ENCODE measurements at regions not wholly inside any gene's neighbourhood (a gene's known extent, or its start where the extent isn't known, plus 50 kb on each side); places are given as distances from the start of the nearest gene placed in this dataset.
"Not testable (repeated sequence)": the region's sequence is repeated elsewhere in the genome, so short reads cannot be mapped to it uniquely, and the experiment has no call there.

- DNase-seq (ENCODE audit: low spot score in 2 of 2), result no peak
- intact Hi-C loops (cut with DNase I; ENCODE audit: low total_unique reads), result no loop called here
- H3K27me3 ChIP-seq, result no peaks in the 10 kb centered on the region
- peaks cover 0 to 12% of the 10 kb centered on the region in 2 donors for H3K9me3 ChIP-seq
- no peak overlapping the region for H3K27ac ChIP-seq
- no peak overlapping the region for H3K4me3 ChIP-seq
- H3K4me1 ChIP-seq, result no peaks in the 10 kb centered on the region
- no peaks in the 10 kb centered on the region for H3K36me3 ChIP-seq
- no peak for TF ChIP-seq CTCF (IDR thresholded peaks at IDR 0.05)
- TF ChIP-seq POLR2A (IDR thresholded peaks at IDR 0.05), result no peak
- TF ChIP-seq POLR2AphosphoS5 (IDR thresholded peaks at IDR 0.05), result no peak
These were observed 353.0 kb upstream of the RGS17 start for GRCh38 chr6:153484056-153484455.

- DNase-seq (ENCODE audit: low spot score in 2 of 2), result no peak
- intact Hi-C loops (cut with DNase I; ENCODE audit: low total_unique reads), result no loop called here
- Histone ChIP-seq H3K4me3 (no peak overlapping the region), H3K4me1 (no peaks in the 10 kb centered on the region), H3K27ac (no peak overlapping the region), H3K9me3 (no peaks in the 10 kb centered on the region), H3K36me3 (no peaks in the 10 kb centered on the region), H3K27me3 (no peaks in the 10 kb centered on the region)
- no peak for TF ChIP-seq CTCF (IDR thresholded peaks at IDR 0.05)
- TF ChIP-seq POLR2A (IDR thresholded peaks at IDR 0.05), result no peak
- TF ChIP-seq POLR2AphosphoS5 (IDR thresholded peaks at IDR 0.05), result no peak
These were observed 345.2 kb upstream of the RGS17 start for GRCh38 chr6:153476243-153476642.

GRCh38 chr6:153465050-153465449, 334.0 kb upstream of the RGS17 start:
- Histone ChIP-seq H3K36me3 (no peaks in the 10 kb centered on the region), H3K9me3 (no peaks in the 10 kb centered on the region), H3K4me3 (no peak overlapping the region), H3K27ac (no peak overlapping the region), H3K4me1 (no peaks in the 10 kb centered on the region), H3K27me3 (no peaks in the 10 kb centered on the region)
- TF ChIP-seq POLR2A (IDR thresholded peaks at IDR 0.05) (no peak), POLR2AphosphoS5 (IDR thresholded peaks at IDR 0.05) (no peak), CTCF (IDR thresholded peaks at IDR 0.05) (no peak)
- intact Hi-C loops (cut with DNase I; ENCODE audit: low total_unique reads), result no loop called here
- DNase-seq (ENCODE audit: low spot score in 2 of 2), result no peak

- Histone ChIP-seq H3K4me1 (no peaks in the 10 kb centered on the region), H3K27me3 (no peaks in the 10 kb centered on the region), H3K4me3 (no peak overlapping the region), H3K27ac (no peak overlapping the region), H3K9me3 (peaks cover 1 to 6% of the 10 kb centered on the region in 2 donors), H3K36me3 (no peaks in the 10 kb centered on the region)
- no peak for DNase-seq (ENCODE audit: low spot score in 2 of 2)
- no peak for TF ChIP-seq CTCF (IDR thresholded peaks at IDR 0.05)
- TF ChIP-seq POLR2AphosphoS5 (IDR thresholded peaks at IDR 0.05), result no peak
- TF ChIP-seq POLR2A (IDR thresholded peaks at IDR 0.05), result no peak
- intact Hi-C loops (cut with DNase I; ENCODE audit: low total_unique reads), result no loop called here
These were observed 318.2 kb upstream of the RGS17 start for GRCh38 chr6:153449279-153449678.

- intact Hi-C loops (cut with DNase I; ENCODE audit: low total_unique reads); H3K9me3 ChIP-seq; DNase-seq (ENCODE audit: low spot score in 2 of 2); H3K4me1 ChIP-seq; H3K4me3 ChIP-seq; H3K27ac ChIP-seq; H3K27me3 ChIP-seq; H3K36me3 ChIP-seq: not testable (repeated sequence)
These were observed 311.7 kb upstream of the RGS17 start for GRCh38 chr6:153442749-153443148.

- TF ChIP-seq POLR2AphosphoS5 (IDR thresholded peaks at IDR 0.05), result no peak
- TF ChIP-seq POLR2A (IDR thresholded peaks at IDR 0.05), result no peak
- no peak for TF ChIP-seq CTCF (IDR thresholded peaks at IDR 0.05)
- Histone ChIP-seq H3K4me1 (no peaks in the 10 kb centered on the region), H3K27ac (no peak overlapping the region), H3K27me3 (no peaks in the 10 kb centered on the region), H3K9me3 (peaks cover 6 to 10% of the 10 kb centered on the region in 2 donors), H3K36me3 (no peaks in the 10 kb centered on the region), H3K4me3 (no peak overlapping the region)
- DNase-seq (ENCODE audit: low spot score in 2 of 2), result no peak
- intact Hi-C loops (cut with DNase I; ENCODE audit: low total_unique reads), result no loop called here
These were observed 311.0 kb upstream of the RGS17 start for GRCh38 chr6:153442096-153442495.

Measured in breast epithelium (tissue), 4 donors.